DMS153 (cell line): ENCODE measurements at regions not wholly inside any gene's neighbourhood (a gene's known extent, or its start where the extent isn't known, plus 50 kb on each side); places are given as distances from the start of the nearest gene placed in this dataset.
"Not testable (repeated sequence)": the region's sequence is repeated elsewhere in the genome, so short reads cannot be mapped to it uniquely, and the experiment has no call there.

Source experiments
- DNase-seq: peaks from one replicate; lab custom pipeline; 2025; lab: John Stamatoyannopoulos, UW

DNA sequence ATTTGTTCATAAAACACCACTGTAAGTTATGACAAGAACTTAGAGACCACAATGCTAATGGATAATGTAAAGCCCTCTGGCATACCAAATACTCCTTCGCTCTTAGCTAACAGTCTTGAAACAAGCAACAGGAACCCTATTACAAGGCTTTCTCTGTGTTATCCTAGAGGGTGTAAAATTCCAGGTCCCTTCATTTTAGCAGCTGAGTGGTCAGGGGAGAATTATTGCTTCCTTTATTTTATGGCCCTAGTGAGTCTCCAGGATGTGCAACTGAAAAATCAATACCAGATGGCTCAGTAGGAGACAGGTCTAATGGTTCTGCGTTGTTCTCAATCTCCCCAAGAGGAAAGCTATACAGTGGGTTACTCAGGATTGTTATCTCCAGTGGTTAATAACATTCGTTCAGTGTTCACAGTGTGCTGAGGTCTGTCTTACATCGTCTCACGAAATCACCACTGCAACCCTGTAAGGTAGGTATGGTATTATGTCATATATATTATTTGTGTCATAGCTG lies 172.7 kb upstream of the CNOT2 start:
- peak; percentile 51 for DNase-seq

DNA sequence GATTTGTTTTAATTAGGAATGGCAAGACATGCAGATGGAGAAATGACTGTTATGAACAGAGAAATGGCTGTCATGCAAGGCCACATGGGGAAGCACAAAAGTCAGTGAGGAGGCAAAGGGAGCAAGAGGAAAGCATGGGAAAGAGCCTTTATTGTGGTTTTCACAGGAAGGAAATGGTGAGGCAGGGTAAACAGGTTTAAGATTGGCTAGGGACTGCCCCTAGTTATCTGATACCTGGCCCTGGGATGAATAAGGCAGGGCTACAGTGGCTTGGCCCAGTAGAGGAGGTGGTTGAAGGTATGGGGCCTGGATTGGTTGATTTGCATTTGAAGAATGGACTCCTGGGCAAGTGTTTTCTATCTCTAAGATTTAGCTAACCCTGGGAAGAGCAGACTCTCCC lies 168.7 kb upstream of the CNOT2 start:
- DNase-seq, result no peak

DNA sequence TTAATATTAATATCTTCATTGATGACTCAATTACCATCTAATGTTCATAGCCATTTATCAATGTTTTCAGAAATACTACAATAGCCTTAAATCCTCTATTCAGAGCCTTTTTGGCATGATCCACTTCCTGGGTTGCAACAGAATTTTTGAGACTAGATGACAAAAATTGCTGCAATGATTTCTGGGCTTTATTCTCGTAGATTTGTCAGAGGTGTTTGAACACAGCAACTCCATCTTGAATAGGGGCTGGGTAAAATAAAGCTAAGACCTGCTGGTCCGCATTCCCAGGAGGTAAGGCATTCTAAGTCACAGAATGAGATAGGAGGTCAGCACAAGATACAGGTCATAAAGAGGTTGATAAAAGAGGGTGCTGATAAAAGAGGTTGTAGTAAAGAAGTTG lies 165.8 kb upstream of the CNOT2 start:
- DNase-seq, result no peak

DNA sequence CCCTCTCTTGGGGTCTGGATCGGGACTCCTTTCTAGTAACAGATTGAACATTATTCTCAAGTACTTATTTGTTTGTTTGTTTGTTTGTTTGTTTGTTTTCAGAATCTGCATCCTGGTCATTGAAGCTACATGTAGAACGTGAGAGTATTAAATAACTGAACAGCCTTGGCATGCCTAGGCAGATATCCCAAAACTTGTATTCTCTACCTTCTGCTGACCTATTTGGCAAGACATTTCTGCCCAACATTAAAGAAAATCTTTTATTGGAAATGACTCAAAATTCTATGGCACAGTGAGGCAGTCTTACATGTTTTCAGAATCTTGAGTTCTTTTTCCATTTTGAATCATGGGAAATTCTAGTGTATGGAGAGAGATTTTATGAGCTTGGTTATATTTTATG lies 165.1 kb upstream of the CNOT2 start:
- no peak for DNase-seq

DNA sequence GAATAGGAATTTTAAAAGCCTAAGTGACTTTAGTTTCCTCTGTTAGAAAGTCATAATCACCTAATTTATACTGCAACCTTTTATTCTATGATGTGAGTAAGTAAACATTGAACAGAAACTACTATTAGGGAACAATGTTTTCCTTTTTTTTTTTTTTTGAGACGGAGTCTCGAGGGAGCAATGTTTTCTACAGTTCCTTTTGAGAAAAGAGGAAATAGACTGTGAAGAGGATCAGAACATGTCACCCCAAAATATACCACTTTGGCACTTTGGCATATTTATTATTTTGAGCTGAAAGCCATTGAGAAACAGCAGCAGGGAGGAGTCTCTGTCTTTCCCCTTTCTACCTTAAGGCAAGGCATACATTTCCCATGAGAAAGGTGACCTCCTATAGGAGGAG lies 162.7 kb upstream of the CNOT2 start:
- DNase-seq, result no peak

DNA sequence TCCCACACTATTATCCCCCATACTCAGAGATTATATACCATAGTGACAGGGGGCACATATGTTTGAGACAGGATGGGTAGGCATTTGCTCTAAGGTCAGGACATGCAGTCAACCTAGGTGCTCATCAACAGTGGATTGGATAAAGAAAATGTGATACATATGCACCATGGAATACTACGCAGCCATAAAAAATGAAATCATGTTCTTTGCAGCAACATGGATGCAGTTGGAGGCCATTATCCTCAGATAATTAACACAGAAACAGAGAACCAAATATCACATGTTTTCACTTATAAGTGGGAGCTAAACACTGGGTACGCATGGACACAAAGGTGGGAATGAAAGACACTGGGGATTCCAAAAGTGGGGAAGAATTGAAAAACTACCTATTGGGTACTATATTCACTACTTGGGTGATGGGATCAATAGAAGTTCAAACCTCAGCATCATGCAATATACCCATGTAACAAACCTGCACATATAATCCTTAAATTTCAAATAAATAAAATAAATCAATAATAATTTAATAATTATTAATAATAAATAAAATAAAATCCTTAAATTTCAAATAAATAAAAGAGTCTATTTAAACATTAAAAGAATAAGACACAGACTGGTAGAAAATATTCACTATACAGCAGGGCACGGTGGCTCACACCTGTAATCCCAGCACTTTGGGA lies 160.1 kb upstream of the CNOT2 start:
- no peak for DNase-seq

DNA sequence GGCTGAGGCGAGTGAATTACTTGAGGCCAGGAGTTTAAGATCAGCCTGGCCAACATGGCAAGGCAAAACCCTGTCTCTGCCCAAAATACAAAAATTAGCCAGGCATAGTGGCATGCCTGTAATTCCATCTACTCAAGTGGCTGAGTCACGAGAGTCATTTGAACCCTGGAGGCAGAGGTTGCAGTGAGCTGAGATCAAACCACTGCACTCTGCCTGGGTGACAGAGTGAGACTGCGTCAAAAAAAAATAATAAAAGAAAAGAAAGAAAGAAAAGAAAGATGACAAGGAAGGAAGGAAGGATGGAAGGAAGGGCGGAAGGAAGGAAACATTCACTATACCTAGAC lies 159.6 kb upstream of the CNOT2 start:
- no peak for DNase-seq

DNA sequence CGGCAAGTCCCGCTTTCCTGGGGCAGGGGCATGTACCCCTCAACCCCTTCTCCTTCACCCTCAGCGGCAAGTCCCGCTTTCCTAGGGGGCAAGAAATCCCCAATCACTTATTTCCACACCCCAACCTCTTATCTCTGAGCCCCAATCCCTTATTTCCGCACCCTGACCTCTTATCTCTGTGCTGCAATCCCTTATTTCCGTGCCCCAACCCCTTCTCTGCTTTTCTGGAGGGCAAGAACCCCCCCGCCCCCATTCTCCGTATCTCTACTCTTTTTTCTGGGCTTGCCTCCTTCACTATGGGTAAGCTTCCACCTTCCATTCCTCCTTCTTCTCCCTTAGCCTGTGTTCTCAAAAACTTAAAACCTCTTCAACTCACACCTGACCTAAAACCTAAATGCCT lies 156.9 kb upstream of the CNOT2 start:
- DNase-seq, result not testable (repeated sequence)

DNA sequence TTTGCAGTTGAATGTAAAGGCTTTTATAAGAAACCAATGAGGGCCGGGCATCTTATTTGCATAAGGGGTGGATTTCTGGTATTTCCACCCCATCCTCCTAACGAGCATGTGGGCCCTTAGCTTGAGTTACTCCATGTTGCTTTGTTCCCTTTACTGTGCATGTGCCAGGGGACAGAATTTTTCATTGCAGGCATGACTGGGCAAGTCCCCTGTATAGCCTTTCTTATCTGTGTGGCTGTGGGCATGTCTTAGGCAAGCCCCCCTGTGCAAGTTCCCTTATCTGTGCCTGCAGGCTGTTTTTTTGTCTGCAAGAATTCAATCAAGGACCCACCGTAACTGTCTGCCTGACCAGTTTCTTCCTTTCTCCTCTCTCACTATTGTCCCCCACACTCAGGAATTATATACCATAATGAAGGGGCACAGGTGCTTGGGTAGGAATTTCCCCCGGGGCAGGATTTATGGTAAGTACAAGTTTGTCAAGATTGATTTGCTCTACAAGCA lies 152.2 kb upstream of the CNOT2 start:
- DNase-seq, result no peak

DNA sequence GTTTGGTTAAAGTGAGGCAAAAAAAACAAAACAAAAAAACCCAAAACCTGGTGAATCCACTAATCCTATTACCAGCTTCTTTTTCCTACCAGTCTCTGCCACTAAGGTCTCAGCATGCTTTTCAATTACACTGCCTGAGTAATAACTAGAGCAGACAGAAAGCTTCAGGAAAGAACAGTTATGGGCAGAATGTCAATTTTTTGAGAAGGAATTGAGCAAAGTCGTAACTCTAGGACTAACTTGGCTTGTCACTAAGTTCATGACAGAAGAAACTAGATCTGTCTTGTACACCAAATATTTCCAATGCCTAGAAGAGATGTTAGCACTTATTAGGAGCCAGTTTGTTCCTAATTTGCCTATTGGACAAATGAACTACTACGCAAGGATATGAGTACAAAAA lies 148.8 kb upstream of the CNOT2 start:
- no peak for DNase-seq

DNA sequence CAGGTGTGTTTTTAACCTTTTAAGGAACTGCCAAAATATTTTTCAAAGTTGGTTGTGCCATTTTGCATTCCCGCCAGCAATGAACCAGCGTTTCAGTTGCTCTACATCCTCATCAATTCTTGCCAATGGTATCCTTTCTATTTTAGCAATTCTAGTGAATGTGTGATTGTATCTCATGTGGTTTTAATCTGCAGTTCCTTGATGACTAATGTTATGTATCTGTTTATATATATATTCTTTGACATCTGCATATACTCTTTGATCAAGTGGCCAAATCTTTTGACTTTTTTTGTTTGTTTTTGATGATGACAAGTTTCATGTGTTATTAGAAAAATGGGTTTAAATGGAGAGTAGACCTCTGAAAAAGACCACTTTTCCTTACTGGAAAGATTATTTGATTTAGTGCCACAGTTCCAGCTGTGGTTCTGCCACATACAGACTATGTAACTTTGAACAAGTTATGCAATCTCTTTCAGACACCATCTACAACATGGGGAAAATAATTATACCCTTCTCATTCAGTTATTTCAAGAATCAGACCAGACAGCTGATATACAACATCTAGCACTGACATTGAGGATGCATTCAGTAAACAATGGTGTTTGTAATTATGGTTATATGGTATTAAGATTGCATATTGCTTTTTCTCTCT lies 146.3 kb upstream of the CNOT2 start:
- DNase-seq, result no peak

DNA sequence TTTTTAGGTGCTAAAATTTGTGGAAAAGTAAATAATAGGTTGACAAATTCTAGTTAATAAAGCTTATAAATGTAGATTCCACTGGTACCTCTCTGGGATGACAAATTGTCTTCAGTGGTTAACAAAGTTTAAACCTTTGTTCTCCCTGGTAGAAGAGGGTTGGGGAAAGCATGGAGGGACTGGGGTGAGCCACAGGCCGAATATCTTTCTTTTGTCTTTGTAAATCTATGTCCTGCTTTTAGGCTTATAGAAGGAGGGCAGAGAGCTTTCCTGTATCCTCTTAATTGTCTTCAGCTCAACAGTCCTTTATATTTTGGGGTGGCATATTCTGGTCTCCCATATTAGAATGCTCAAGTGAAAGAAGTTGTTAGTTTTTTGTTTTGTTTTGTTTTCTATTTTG lies 142.2 kb upstream of the CNOT2 start:
- no peak for DNase-seq

DNA sequence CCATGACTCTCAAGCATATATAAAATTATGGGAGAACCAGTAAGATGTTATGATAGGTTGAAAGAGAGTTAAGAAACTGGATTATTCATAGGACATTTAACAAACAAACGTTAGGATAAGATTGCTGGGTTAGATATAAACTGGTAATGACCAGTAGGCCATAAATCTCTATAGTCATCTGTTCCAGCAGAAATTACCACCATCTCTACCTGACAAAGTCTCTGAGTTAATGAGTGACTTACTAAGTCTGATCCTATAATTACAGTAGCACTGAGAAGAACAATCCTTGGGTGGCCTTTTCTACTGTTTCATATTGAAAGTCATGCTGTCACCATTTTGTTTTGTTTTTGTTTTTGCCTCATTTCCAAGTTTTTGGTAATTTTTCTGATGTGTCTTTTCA lies 136.9 kb upstream of the CNOT2 start:
- DNase-seq, result no peak

DNA sequence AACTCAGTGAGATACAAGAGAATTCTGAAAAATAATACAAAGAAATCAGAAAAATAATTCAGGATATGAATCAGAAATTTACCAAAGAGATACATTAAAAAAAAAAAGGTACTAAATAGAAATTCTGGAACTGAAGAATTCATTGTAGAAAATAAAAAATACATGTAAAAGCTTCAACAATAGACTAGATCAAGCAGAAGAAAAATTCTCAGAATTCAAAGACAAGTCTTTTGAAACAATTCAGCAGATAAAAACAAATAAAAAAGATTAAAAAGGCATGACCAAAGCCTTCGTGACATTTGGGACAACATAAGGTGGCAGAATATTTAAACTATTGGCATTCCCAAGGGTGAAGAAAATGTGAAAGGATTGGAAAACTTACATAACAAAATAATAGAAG lies 133.1 kb upstream of the CNOT2 start:
- DNase-seq, result no peak

DNA sequence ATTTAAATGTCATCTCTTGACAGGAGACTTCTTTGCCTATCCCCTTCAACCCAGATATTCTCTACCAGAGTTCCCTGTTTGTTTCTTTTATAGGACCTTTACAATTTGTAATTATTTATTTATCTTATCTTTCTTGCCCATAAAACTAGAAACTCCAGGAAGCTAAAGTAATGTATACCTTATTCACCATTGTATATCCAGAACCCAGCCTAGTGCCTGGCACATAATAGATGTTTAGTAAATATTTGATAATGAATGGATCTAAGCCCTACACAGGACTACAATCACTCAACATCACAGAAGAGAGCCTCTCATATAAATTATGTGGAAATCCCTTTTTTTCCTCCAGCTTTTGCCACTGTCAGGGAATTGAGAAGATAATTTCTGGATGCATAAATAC lies 125.6 kb upstream of the CNOT2 start:
- DNase-seq, result no peak

DNA sequence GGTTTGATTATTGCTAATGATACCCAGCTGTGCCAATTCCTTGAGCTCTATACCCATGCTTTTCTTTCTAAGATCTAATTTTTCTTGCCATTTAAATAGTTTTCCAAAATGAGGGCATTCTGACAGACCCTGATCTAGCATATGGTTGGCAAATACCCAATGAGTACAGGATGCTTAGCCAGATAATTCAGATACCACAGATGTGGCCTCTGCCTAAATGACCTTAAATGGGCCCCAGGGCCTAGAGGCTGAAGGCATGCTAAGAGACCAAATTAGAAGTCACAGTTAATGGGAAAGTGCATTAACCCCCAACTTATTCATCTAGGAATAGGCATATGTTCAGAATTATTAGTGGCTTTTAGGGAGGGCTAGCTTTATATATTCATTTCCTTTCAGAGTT lies 122.3 kb upstream of the CNOT2 start:
- DNase-seq, result no peak

DNA sequence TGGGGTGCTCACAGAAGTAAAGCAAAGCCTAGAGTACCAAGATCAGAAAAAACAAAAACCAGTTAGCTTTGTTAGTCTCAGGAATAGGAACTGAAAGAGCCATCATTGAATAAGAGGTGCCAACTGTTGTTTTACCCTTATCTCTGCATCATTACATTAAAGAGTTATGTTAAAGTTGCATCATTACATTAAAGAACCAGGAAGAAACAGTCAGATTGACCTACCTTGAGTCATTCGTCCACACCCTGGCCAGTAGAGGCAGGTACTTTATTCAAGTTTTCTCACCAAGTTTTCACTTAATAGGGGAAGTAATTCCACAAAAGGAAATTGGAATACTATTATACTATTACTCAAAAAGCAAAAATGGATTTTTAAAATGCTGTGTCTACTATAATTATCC lies 121.7 kb upstream of the CNOT2 start:
- no peak for DNase-seq

DNA sequence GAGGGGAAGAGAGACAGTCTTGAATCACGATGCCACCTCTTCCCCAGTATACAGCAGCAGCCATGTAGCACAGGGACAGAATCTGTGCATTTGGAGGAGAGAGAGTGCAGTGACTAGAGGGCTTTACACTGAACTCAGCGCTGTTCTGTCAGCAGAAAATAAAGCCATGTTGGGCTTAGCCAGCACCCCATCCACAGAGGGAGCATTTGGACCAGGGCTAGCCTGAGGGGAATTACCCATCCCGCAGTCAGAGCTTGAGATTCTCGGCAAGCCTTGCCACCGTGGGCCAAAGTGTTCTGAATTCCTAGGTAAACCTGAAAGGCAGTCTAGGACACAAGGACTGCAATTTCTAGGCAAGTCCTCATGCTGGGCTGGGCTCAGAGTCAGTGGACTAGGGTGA lies 120.4 kb upstream of the CNOT2 start:
- DNase-seq, result no peak

DNA sequence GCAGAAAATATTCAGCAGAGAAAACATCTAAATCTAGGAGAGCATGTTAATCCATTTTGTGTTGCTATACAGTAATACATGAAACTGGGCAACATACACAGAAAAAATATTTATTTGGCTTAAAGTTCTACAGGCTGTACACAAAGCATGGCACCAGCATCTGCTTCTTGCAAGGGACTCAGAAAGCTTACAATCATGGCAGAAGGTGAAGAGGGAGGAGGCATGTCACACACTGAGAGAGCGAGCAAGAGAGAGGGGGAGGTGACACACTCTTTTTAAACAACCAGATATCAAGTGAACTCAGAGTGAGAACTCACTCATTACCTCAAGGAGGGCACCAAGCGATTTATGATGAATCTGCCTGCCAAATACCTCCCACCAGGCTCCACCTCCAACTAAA lies 94.2 kb upstream of the CNOT2 start:
- no peak for DNase-seq

DNA sequence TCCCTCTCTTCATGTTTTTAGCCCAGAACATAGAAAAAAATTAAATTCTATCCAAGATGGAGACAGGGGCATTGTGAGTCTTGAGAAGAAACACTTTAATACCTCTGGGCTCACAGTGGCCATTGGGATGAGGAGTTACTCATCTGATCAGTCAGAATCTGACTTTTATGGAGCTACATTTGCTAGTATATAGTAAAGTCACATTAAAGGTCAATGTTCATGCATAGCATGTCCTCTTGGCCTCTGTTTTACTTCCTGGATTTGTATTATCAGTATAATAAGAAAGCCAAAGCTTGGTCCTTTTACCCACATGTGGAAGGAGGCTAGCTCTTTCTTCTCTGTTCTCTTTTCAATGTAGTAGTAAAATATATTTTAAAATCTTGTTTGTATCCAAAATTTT lies 93.6 kb upstream of the CNOT2 start:
- DNase-seq, result no peak

DNA sequence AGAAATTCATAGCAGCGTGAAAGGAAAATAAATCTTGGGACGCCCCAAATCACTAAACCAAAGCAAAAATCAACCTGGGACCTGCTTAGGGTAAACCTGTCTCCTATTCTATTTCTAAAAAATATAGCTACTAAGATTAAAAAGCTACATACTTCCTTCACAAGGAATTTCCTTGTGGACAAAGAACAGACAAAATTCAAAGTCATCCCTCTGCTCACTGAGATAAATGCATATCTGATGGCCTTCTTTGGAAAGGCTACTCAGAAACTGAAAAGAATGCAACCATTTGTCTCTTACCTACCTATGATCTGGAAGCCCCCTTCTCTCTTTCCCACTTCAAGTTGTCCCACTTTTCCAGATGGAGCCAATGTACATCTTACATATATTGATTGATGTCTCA lies 93.0 kb upstream of the CNOT2 start:
- DNase-seq, result no peak

DNA sequence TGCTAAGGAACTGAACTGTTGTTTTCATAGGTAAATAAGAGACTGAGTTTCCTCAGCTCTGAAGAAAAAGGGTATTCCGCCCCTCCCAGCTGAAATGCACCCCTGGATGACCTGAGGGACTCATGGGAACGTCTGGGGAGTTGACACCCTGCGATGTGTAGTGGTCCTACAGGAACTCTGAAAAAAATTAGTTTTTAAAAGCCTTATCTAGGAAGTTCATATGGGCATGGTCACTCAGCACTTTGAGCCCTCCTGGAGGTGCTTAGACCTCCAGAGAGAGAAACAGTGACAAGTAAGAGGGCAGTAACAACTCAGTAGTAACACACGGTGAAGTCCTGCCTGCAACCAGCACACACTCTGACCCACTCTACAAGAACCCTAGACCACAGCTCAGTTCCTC lies 91.2 kb upstream of the CNOT2 start:
- no peak for DNase-seq

DNA sequence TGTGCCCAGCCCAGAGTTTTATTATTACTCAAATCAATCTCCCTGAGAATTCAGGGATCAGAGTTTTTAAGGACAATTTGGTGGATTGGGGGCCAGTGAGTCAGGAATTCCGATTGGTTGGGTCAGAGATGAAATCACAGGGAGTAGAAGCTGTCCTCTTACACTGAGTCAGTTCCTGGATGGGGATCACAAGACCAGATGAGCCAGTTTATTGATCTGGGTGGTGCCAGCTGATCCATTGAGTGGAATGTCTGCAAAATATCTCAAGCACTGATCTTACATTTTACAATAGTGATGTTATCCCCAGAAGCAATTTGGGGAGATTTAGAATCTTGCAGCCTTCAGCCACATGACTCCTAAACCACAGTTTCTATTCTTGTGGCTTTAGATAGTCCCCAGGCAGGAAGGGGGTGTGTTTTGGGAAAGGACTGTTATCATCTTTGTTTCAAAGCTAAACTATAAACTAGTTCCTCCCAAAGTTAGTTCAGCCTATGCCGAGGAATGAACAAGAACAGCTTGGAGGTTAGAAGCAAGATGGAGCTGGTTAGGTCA lies 89.1 kb upstream of the CNOT2 start:
- DNase-seq, result no peak
